ENCODE measurements at regions not wholly inside any gene's neighbourhood (a gene's known extent, or its start where the extent isn't known, plus 50 kb on each side); places are given as distances from the start of the nearest gene placed in this dataset.

- no peaks in the 10 kb centered on the region for H3K36me3 Mint-ChIP-seq (ENCODE audit: low read depth)
These were observed 480.1 kb downstream of the INHBA start for GRCh38 chr7:41222746-41223145.

More at GRCh38 chr7:41222746-41223145, 480.1 kb downstream of the INHBA start:
- no peaks in the 10 kb centered on the region for H3F3A ChIP-seq (replicated peaks; ENCODE audit: low read depth)
- no peaks in the 10 kb centered on the region for H3K36me3 ChIP-seq (ENCODE audit: insufficient read depth)
- ATAC-seq: no peak
- Mint-ChIP-seq H3K4me1 (peaks cover 8% of the 10 kb centered on the region; the same call in 2 of the 3 replicates), H3K9me3 (no peaks in the 10 kb centered on the region; the same call in 2 of the 3 replicates), H3K4me3 (no peak overlapping the region), H3K27ac (no peak overlapping the region), H3K27me3 (ENCODE audit: insufficient read depth, low read depth, poor library complexity) (peaks cover 46% of the 10 kb centered on the region)
- no peak overlapping the region for H2AFZ ChIP-seq
- peaks cover 59% of the 10 kb centered on the region for H3K27me3 ChIP-seq (ENCODE audit: insufficient read depth)
- H3K27ac ChIP-seq (ENCODE audit: low read depth): no peak overlapping the region
- H3K9me2 ChIP-seq (ENCODE audit: insufficient read depth): no peaks in the 10 kb centered on the region
- no peak overlapping the region for H3K4me3 ChIP-seq
- H3K4me1 ChIP-seq (ENCODE audit: insufficient read depth): peaks cover 8% of the 10 kb centered on the region
- no peak for TF ChIP-seq ZNF114 (CRISPR knock-in tag; IDR thresholded peaks at IDR 0.05)
- no peak for TF ChIP-seq CTCF (conservative IDR thresholded peaks at IDR 0.05; ENCODE audit: low read depth in 2 of 2)
- no peak for TF ChIP-seq JUNB (IDR thresholded peaks at IDR 0.05; ENCODE audit: unreplicated experiment)
- TF ChIP-seq NANOG (IDR thresholded peaks at IDR 0.05; ENCODE audit: borderline replicate concordance): no peak
- no peak for TF ChIP-seq ZNF462 (CRISPR knock-in tag; IDR thresholded peaks at IDR 0.05)
- TF ChIP-seq EZH2 (IDR thresholded peaks at IDR 0.05; ENCODE audit: low read depth, unreplicated experiment): no peak
- no peak for TF ChIP-seq REST (IDR thresholded peaks at IDR 0.05; ENCODE audit: unreplicated experiment)
- TF ChIP-seq EZH2phosphoT487 (IDR thresholded peaks at IDR 0.05; ENCODE audit: unreplicated experiment): no peak
- TF ChIP-seq CREB1 (CRISPR knock-in tag; IDR thresholded peaks at IDR 0.05; ENCODE audit: low read depth): no peak
- TF ChIP-seq ETS1 (IDR thresholded peaks at IDR 0.05): no peak
- TF ChIP-seq ZNF331 (CRISPR knock-in tag; IDR thresholded peaks at IDR 0.05; ENCODE audit: low read depth): no peak
- TF ChIP-seq POLR2AphosphoS5 (IDR thresholded peaks at IDR 0.05; ENCODE audit: low read depth): no peak
- TF ChIP-seq STAT1 (IDR thresholded peaks at IDR 0.05; ENCODE audit: unreplicated experiment): no peak
- DNase-seq (ENCODE audit: low spot score): no peak
- H3K4me2 ChIP-seq: no peak overlapping the region
- no peaks in the 10 kb centered on the region for H3K79me2 ChIP-seq (replicated peaks; ENCODE audit: insufficient read depth)
- no peaks in the 10 kb centered on the region; the same call in 1 of the 2 replicates for H4K20me1 ChIP-seq (replicated peaks; ENCODE audit: insufficient read depth)

Data from GM23338 (cell line).